ENCODE measurements at regions not wholly inside any gene's neighbourhood (a gene's known extent, or its start where the extent isn't known, plus 50 kb on each side); places are given as distances from the start of the nearest gene placed in this dataset.

DNA sequence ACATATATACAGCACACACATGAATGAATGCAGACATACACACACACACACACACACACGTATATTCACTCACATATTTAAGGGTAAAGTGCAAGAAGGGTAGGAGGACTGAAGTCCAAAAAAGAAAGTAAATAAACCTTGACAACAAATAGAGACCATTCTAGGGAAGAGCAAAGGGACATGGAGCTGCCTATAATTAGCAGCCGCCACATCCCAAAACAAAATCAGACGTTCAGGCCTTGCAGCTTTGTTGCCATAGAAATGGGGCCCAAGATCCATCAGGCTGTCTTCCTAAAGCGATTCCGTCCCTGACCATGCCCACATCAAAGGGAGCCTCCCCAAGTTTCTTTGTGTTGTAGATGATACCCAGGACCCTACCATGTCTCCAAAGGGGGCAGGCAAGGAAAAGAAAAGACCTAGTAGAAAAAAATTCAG, 703.5 kb upstream of the TBX3 start:
- TF ChIP-seq, protein P1, sequence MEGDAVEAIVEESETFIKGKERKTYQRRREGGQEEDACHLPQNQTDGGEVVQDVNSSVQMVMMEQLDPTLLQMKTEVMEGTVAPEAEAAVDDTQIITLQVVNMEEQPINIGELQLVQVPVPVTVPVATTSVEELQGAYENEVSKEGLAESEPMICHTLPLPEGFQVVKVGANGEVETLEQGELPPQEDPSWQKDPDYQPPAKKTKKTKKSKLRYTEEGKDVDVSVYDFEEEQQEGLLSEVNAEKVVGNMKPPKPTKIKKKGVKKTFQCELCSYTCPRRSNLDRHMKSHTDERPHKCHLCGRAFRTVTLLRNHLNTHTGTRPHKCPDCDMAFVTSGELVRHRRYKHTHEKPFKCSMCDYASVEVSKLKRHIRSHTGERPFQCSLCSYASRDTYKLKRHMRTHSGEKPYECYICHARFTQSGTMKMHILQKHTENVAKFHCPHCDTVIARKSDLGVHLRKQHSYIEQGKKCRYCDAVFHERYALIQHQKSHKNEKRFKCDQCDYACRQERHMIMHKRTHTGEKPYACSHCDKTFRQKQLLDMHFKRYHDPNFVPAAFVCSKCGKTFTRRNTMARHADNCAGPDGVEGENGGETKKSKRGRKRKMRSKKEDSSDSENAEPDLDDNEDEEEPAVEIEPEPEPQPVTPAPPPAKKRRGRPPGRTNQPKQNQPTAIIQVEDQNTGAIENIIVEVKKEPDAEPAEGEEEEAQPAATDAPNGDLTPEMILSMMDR (IDR thresholded peaks at IDR 0.05; ENCODE audit: low read length), result no peak
- no peak for TF ChIP-seq EZH2 (IDR thresholded peaks at IDR 0.05; ENCODE audit: borderline replicate concordance, low read length)

Data from OCI-LY1 (cell line).